Hindlimb muscle (tissue), 1 donor: ENCODE measurements at regions not wholly inside any gene's neighbourhood (a gene's known extent, or its start where the extent isn't known, plus 50 kb on each side); places are given as distances from the start of the nearest gene placed in this dataset.

Experiments
- DNase-seq: peaks from one replicate; pipeline ENCODE4 v3.0.0-alpha.2; 2013

- DNase-seq: no peak
These were observed 154.0 kb downstream of the TMEM132E start for GRCh38 chr17:34733333-34733732.

GRCh38 chr17:34730816-34731215, 151.4 kb downstream of the TMEM132E start:
- no peak for DNase-seq

GRCh38 chr17:34728771-34729310, 149.5 kb downstream of the TMEM132E start:
- no peak for DNase-seq

- no peak for DNase-seq
These were observed 148.2 kb downstream of the TMEM132E start for GRCh38 chr17:34727601-34728000.

- DNase-seq: no peak
These were observed 147.4 kb downstream of the TMEM132E start for GRCh38 chr17:34726536-34727384.

GRCh38 chr17:34725725-34726124, 146.3 kb downstream of the TMEM132E start:
- DNase-seq: no peak

- no peak for DNase-seq
These were observed 145.6 kb downstream of the TMEM132E start for GRCh38 chr17:34725008-34725407.

GRCh38 chr17:34723875-34724274, 144.5 kb downstream of the TMEM132E start:
- DNase-seq: no peak

GRCh38 chr17:34721326-34721725, 141.9 kb downstream of the TMEM132E start:
- DNase-seq: no peak

- no peak for DNase-seq
These were observed 141.4 kb downstream of the TMEM132E start for GRCh38 chr17:34720760-34721159.

GRCh38 chr17:34719569-34719968, 140.2 kb downstream of the TMEM132E start:
- no peak for DNase-seq

- no peak for DNase-seq
These were observed 137.7 kb downstream of the TMEM132E start for GRCh38 chr17:34717092-34717491.

- DNase-seq: no peak
These were observed 136.9 kb downstream of the TMEM132E start for GRCh38 chr17:34716291-34716690.

- DNase-seq: no peak
These were observed 136.1 kb downstream of the TMEM132E start for GRCh38 chr17:34715504-34715903.

GRCh38 chr17:34714475-34715410, 135.4 kb downstream of the TMEM132E start:
- DNase-seq: no peak

- no peak for DNase-seq
These were observed 134.3 kb downstream of the TMEM132E start for GRCh38 chr17:34713687-34714086.

- no peak for DNase-seq
These were observed 133.3 kb downstream of the TMEM132E start for GRCh38 chr17:34712481-34713195.

GRCh38 chr17:34711646-34712045, 132.3 kb downstream of the TMEM132E start:
- DNase-seq: no peak

GRCh38 chr17:34710226-34710625, 130.8 kb downstream of the TMEM132E start:
- DNase-seq: no peak

- no peak for DNase-seq
These were observed 129.9 kb downstream of the TMEM132E start for GRCh38 chr17:34709158-34709754.

- peak; percentile 22 for DNase-seq
These were observed 126.6 kb downstream of the TMEM132E start for GRCh38 chr17:34706029-34706428.

GRCh38 chr17:34703533-34703932, 124.2 kb downstream of the TMEM132E start:
- DNase-seq: peak; percentile 38
